ENCODE measurements at regions not wholly inside any gene's neighbourhood (a gene's known extent, or its start where the extent isn't known, plus 50 kb on each side); places are given as distances from the start of the nearest gene placed in this dataset.

DNA sequence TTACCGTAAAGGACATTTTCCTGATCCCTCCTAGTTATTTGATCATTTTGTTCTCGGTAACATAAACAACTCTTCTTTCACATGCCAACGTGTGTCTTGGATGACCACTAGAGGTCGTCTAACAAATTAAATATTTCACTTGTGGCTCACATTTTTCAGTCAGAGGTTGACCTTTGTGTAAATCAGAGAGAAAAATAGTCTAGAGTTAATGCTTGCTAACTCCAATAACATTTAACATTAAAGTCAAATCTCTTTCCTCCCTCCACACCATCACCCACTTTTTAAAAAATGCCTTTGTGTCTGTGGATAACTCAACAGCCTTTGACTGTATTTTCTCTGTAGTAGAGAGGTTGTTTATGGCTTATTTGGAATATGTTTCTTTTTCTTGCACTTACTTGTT, 220.5 kb upstream of the B3GALT2 start:
- Histone ChIP-seq H3K36me3 (ENCODE audit: low read depth) (no peaks in the 10 kb centered on the region), H3K4me1 (ENCODE audit: insufficient read depth, poor library complexity, severe bottlenecking) (no peaks in the 10 kb centered on the region), H3K9me3 (ENCODE audit: severe bottlenecking) (no peaks in the 10 kb centered on the region), H3K27me3 (ENCODE audit: insufficient read depth, poor library complexity, severe bottlenecking) (no peaks in the 10 kb centered on the region), H3K4me3 (ENCODE audit: severe bottlenecking) (no peak overlapping the region), H3K27ac (ENCODE audit: poor library complexity, severe bottlenecking) (no peak overlapping the region)
- ATAC-seq (ENCODE audit: low read depth) = peak; percentile 68
- TF ChIP-seq, protein P1, sequence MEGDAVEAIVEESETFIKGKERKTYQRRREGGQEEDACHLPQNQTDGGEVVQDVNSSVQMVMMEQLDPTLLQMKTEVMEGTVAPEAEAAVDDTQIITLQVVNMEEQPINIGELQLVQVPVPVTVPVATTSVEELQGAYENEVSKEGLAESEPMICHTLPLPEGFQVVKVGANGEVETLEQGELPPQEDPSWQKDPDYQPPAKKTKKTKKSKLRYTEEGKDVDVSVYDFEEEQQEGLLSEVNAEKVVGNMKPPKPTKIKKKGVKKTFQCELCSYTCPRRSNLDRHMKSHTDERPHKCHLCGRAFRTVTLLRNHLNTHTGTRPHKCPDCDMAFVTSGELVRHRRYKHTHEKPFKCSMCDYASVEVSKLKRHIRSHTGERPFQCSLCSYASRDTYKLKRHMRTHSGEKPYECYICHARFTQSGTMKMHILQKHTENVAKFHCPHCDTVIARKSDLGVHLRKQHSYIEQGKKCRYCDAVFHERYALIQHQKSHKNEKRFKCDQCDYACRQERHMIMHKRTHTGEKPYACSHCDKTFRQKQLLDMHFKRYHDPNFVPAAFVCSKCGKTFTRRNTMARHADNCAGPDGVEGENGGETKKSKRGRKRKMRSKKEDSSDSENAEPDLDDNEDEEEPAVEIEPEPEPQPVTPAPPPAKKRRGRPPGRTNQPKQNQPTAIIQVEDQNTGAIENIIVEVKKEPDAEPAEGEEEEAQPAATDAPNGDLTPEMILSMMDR (IDR thresholded peaks at IDR 0.05; ENCODE audit: poor library complexity, severe bottlenecking) = peak; percentile 90
- DNase-seq (ENCODE audit: low spot score) = no peak

DNA sequence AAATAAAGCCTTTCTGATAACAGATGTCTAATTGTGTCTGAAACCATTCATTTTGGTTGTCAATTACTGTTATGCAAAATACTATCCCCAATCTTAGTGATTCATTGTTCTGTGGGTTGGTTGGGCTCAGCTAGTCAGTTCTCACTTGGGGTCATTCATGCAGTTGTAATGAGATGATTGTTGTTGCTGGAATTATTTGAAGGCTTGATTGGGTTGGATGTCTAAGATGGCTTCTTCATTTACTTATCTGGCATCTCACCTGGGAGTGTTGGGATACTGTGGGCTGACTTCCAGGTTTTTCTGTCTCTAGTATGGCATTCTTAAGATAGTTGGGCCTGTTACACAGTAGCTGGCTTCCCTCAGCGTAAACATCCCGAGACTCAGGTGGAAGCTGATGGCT, 217.8 kb upstream of the B3GALT2 start:
- H3K27ac ChIP-seq (ENCODE audit: poor library complexity, severe bottlenecking) = no peak overlapping the region
- ATAC-seq (ENCODE audit: low read depth) = no peak
- TF ChIP-seq, protein P1 (IDR thresholded peaks at IDR 0.05; ENCODE audit: poor library complexity, severe bottlenecking) = no peak

DNA sequence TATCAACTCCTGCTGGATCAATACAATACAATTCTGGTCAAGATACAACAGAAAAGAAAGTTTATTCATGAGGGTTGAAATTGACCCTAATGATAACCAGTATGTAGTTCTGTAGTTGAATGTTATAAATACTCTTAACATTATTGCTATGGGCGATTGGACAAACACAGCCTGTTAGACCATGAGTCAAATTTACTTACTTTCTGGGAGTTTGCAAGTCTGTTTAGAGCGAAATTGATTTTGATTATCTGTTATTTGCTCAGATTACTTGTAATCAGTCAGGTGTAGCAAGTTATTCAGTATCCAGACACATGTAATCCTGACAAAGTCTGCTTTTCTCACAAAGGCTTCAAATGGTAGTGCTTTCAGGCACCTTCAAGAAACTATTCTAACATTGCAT, 216.6 kb upstream of the B3GALT2 start:
- TF ChIP-seq, protein P1 (IDR thresholded peaks at IDR 0.05; ENCODE audit: poor library complexity, severe bottlenecking) = no peak
- Histone ChIP-seq H3K27ac (ENCODE audit: poor library complexity, severe bottlenecking) (no peak overlapping the region), H3K4me1 (ENCODE audit: insufficient read depth, poor library complexity, severe bottlenecking) (no peaks in the 10 kb centered on the region), H3K9me3 (ENCODE audit: severe bottlenecking) (no peaks in the 10 kb centered on the region), H3K4me3 (ENCODE audit: severe bottlenecking) (no peak overlapping the region), H3K27me3 (ENCODE audit: insufficient read depth, poor library complexity, severe bottlenecking) (no peaks in the 10 kb centered on the region), H3K36me3 (ENCODE audit: low read depth) (no peaks in the 10 kb centered on the region)
- no peak for DNase-seq (ENCODE audit: low spot score)
- ATAC-seq (ENCODE audit: low read depth) = no peak

More for the DNA sequence above, 217.8 kb upstream of the B3GALT2 start:
- Histone ChIP-seq H3K4me3 (ENCODE audit: severe bottlenecking) (no peak overlapping the region), H3K9me3 (ENCODE audit: severe bottlenecking) (no peaks in the 10 kb centered on the region), H3K27me3 (ENCODE audit: insufficient read depth, poor library complexity, severe bottlenecking) (no peaks in the 10 kb centered on the region), H3K36me3 (ENCODE audit: low read depth) (no peaks in the 10 kb centered on the region), H3K4me1 (ENCODE audit: insufficient read depth, poor library complexity, severe bottlenecking) (no peaks in the 10 kb centered on the region)
- no peak for DNase-seq (ENCODE audit: low spot score)

DNA sequence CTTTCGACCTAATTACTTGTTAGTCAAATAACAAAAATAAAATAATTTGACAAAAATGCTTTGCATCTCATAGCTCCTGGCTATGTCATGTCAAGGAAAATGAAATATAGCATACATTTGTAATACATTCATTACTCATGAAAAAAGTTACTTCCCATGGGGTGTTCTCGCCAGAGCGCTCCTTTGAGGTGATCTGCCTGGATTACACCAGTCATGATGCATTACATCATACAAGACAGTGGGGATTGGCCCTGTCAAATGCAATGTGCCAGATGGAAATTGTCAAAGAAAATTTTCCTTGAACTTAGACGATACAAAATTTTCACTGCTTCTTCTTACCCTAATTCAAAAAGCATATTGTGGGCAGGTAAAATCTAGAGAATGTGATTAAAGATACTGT, 215.6 kb upstream of the B3GALT2 start:
- H3K4me1 ChIP-seq (ENCODE audit: insufficient read depth, poor library complexity, severe bottlenecking) = no peaks in the 10 kb centered on the region
- TF ChIP-seq, protein P1 (IDR thresholded peaks at IDR 0.05; ENCODE audit: poor library complexity, severe bottlenecking) = no peak
- H3K36me3 ChIP-seq (ENCODE audit: low read depth) = no peaks in the 10 kb centered on the region
- ATAC-seq (ENCODE audit: low read depth) (no peak), DNase-seq (ENCODE audit: low spot score) (no peak)
- H3K4me3 ChIP-seq (ENCODE audit: severe bottlenecking) = no peak overlapping the region
- H3K27ac ChIP-seq (ENCODE audit: poor library complexity, severe bottlenecking) = no peak overlapping the region
- H3K27me3 ChIP-seq (ENCODE audit: insufficient read depth, poor library complexity, severe bottlenecking) = no peaks in the 10 kb centered on the region
- H3K9me3 ChIP-seq (ENCODE audit: severe bottlenecking) = no peaks in the 10 kb centered on the region

DNA sequence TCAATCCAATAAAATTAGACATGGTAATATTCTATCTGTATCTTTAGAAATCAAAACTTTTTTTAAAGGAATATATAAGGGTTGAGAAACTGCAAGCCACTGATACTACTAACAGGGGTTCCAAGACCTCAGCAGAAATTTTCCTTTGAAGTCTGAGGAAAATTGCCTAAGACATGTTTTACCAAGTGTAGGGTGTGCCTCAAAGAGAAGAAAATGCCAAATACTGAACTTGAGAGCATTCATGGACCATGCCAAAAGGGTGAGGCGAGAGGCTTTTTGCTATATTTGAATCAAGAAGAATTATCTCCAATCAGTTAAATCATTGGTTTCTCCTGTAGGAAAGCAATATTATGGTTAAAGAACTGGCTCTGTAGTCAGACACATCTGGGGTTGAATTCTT, 207.9 kb upstream of the B3GALT2 start:
- no peaks in the 10 kb centered on the region for H3K27me3 ChIP-seq (ENCODE audit: insufficient read depth, poor library complexity, severe bottlenecking)
- DNase-seq (ENCODE audit: low spot score) (no peak), ATAC-seq (ENCODE audit: low read depth) (no peak)
- H3K9me3 ChIP-seq (ENCODE audit: severe bottlenecking) = no peaks in the 10 kb centered on the region
- no peaks in the 10 kb centered on the region for H3K36me3 ChIP-seq (ENCODE audit: low read depth)
- H3K4me1 ChIP-seq (ENCODE audit: insufficient read depth, poor library complexity, severe bottlenecking) = no peaks in the 10 kb centered on the region
- no peak overlapping the region for H3K4me3 ChIP-seq (ENCODE audit: severe bottlenecking)
- TF ChIP-seq, protein P1 (IDR thresholded peaks at IDR 0.05; ENCODE audit: poor library complexity, severe bottlenecking) = no peak
- no peak overlapping the region for H3K27ac ChIP-seq (ENCODE audit: poor library complexity, severe bottlenecking)

Data from RWPE2 (cell line).